Activated CD8-positive, alpha-beta T cell treated with anti-CD3 and anti-CD28 coated beads for 36 hours (primary cell): ENCODE measurements at regions not wholly inside any gene's neighbourhood (a gene's known extent, or its start where the extent isn't known, plus 50 kb on each side); places are given as distances from the start of the nearest gene placed in this dataset.
"Not testable (repeated sequence)": the region's sequence is repeated elsewhere in the genome, so short reads cannot be mapped to it uniquely, and the experiment has no call there.

Source experiments
- ATAC-seq: fragments of 200-7000 bp; cut with Tn5 transposase; one replicate; pipeline ENCODE4 v1.10.0; 2021; ENCODE audit warnings: mild to moderate bottlenecking, moderate library complexity
- CTCF ChIA-PET: fragments of 350-600 bp; sonication (Branson Sonifier 250); formaldehyde crosslinking; loops from one replicate; lab custom pipeline; 2021; ENCODE audit warnings: antibody characterized with exemption; lab: Charles Lee
- POLR2A ChIA-PET: fragments of 350-600 bp; sonication (Branson Sonifier 250); formaldehyde crosslinking; loops from one replicate; lab custom pipeline; 2021; ENCODE audit warnings: antibody characterized with exemption; lab: Charles Lee
- DNase-seq: peaks from one replicate; pipeline ENCODE4 v3.0.0-alpha.2; 2020
- H3K27ac Mint-ChIP-seq: one replicate; pipeline ENCODE4 v1.8.0; 2021; ENCODE audit warnings: mild to moderate bottlenecking, mixed read lengths
- H3K27me3 Mint-ChIP-seq: one replicate; pipeline ENCODE4 v1.8.0; 2021; ENCODE audit warnings: mixed read lengths
- H3K36me3 Mint-ChIP-seq: one replicate; pipeline ENCODE4 v1.8.0; 2021; ENCODE audit warnings: low read depth, mixed read lengths
- H3K4me1 Mint-ChIP-seq: one replicate; pipeline ENCODE4 v1.8.0; 2021; ENCODE audit warnings: low read depth, mixed read lengths
- H3K4me3 Mint-ChIP-seq: one replicate; pipeline ENCODE4 v1.8.0; 2021; ENCODE audit warnings: mild to moderate bottlenecking, moderate library complexity, mixed read lengths
- H3K9me3 Mint-ChIP-seq: one replicate; pipeline ENCODE4 v1.8.0; 2021; ENCODE audit warnings: mixed read lengths
- CTCF ChIP-seq: fragments of 200-600 bp; IDR thresholded peaks from one replicate; pipeline ENCODE4 v1.8.0; 2022; ENCODE audit warnings: antibody characterized with exemption, mild to moderate bottlenecking
- intact Hi-C: fragments of 100-400 bp; cut with micrococcal nuclease; formaldehyde crosslinking; loops from one replicate; pipeline ENCODE4 v1.10.0; 2022

- Mint-ChIP-seq H3K36me3 (no peaks in the 10 kb centered on the region), H3K4me3 (no peak overlapping the region), H3K27me3 (no peaks in the 10 kb centered on the region), H3K4me1 (no peaks in the 10 kb centered on the region), H3K27ac (no peak overlapping the region), H3K9me3 (peaks cover 6% of the 10 kb centered on the region)
- ChIA-PET POLR2A (interaction anchor here (0.6 kb wide), 1 partner anchor 11 kb away, joined by 4 read pairs; no protein-coding TSS in a partner anchor), CTCF (no interaction called here)
- no peak for TF ChIP-seq CTCF
- no peak for DNase-seq
- no peak for ATAC-seq
- intact Hi-C loops, result no loop called here
These were observed 157.3 kb downstream of the MREG start for GRCh38 chr2:215856080-215856479.

GRCh38 chr2:215855308-215855707 is 158.0 kb downstream of the MREG start:
- H3K27ac Mint-ChIP-seq, DNase-seq, H3K27me3 Mint-ChIP-seq, CTCF ChIA-PET, H3K36me3 Mint-ChIP-seq, H3K4me3 Mint-ChIP-seq, H3K4me1 Mint-ChIP-seq, H3K9me3 Mint-ChIP-seq, intact Hi-C loops, ATAC-seq: not testable (repeated sequence)
- POLR2A ChIA-PET, result interaction anchor here (0.6 kb wide), 1 partner anchor 12 kb away, joined by 4 read pairs; no protein-coding TSS in a partner anchor

DNA sequence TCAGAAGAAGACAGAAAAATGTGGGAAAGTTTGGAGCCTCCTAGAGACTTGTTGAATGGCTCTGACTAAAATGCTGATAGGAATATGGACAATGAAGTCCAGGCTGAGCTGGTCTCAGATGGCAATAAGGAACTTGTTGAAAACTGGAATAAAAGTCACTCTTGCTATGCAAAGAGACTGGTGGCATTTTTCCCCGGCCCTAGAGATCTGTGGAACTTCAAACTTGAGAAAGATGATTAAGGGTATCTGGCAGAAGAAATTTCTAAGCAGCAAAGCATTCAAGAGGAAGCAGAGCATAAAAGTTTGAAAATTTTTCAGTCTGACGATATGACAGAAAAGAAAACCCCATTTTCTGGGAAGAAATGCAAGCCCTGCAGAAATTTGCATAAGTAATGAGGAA is 159.3 kb downstream of the MREG start:
- H3K4me1 Mint-ChIP-seq, result no peaks in the 10 kb centered on the region
- no peak overlapping the region for H3K27ac Mint-ChIP-seq
- H3K4me3 Mint-ChIP-seq, result no peak overlapping the region
- ChIA-PET CTCF (no interaction called here), POLR2A (no interaction called here)
- H3K9me3 Mint-ChIP-seq, result peaks cover 6% of the 10 kb centered on the region
- H3K27me3 Mint-ChIP-seq, result no peaks in the 10 kb centered on the region
- intact Hi-C loops, result no loop called here
- ATAC-seq (no peak), DNase-seq (no peak)
- TF ChIP-seq CTCF, result no peak
- no peaks in the 10 kb centered on the region for H3K36me3 Mint-ChIP-seq

GRCh38 chr2:215851696-215852095 is 161.7 kb downstream of the MREG start:
- Mint-ChIP-seq H3K4me1 (no peaks in the 10 kb centered on the region), H3K27ac (no peak overlapping the region), H3K36me3 (no peaks in the 10 kb centered on the region), H3K4me3 (no peak overlapping the region), H3K9me3 (peaks cover 6% of the 10 kb centered on the region), H3K27me3 (no peaks in the 10 kb centered on the region)
- no peak for TF ChIP-seq CTCF
- intact Hi-C loops, result no loop called here
- ATAC-seq (no peak), DNase-seq (no peak)
- POLR2A ChIA-PET, result no interaction called here
- CTCF ChIA-PET, result interaction anchor here (1.2 kb wide), 1 partner anchor 24 kb away, joined by 4 read pairs; no protein-coding TSS in a partner anchor

GRCh38 chr2:215851082-215851481 is 162.3 kb downstream of the MREG start:
- POLR2A ChIA-PET, result no interaction called here

More at GRCh38 chr2:215851082-215851481, 162.3 kb downstream of the MREG start:
- no peak for DNase-seq
- H3K27ac Mint-ChIP-seq, result no peak overlapping the region
- intact Hi-C loops, result no loop called here
- no peak overlapping the region for H3K4me3 Mint-ChIP-seq
- H3K9me3 Mint-ChIP-seq, result peaks cover 6% of the 10 kb centered on the region
- ATAC-seq, result no peak
- CTCF ChIA-PET, result interaction anchor here (1.2 kb wide), 1 partner anchor 23 kb away, joined by 4 read pairs; no protein-coding TSS in a partner anchor
- H3K4me1 Mint-ChIP-seq, result no peaks in the 10 kb centered on the region
- H3K36me3 Mint-ChIP-seq, result no peaks in the 10 kb centered on the region
- no peaks in the 10 kb centered on the region for H3K27me3 Mint-ChIP-seq
- no peak for TF ChIP-seq CTCF
